OCI-LY1 (cell line): ENCODE measurements at regions not wholly inside any gene's neighbourhood (a gene's known extent, or its start where the extent isn't known, plus 50 kb on each side); places are given as distances from the start of the nearest gene placed in this dataset.

Source experiments
- H2AFZ ChIP-seq: fragments of 200-600 bp; sonication (generic), shearing (Covaris generic); 2 replicates; pipeline ENCODE4 v1.6.0; 2014; ENCODE audit warnings: antibody characterized with exemption, mild to moderate bottlenecking, low read length
- H3F3A ChIP-seq: fragments of 200-600 bp; sonication (generic), shearing (Covaris generic); 2 replicates; pipeline ENCODE4 v1.6.0; 2014; ENCODE audit warnings: mild to moderate bottlenecking, antibody characterized with exemption, low read length, moderate library complexity; ENCODE audit not compliant: insufficient read depth
- H3K27ac ChIP-seq: fragments of 200-600 bp; sonication (generic); 2 replicates; pipeline ENCODE4 v1.5.1; 2014; ENCODE audit warnings: low read length, mixed run types, mild to moderate bottlenecking, low read depth; ENCODE audit not compliant: poor library complexity, severe bottlenecking
- H3K27me3 ChIP-seq: fragments of 200-600 bp; sonication (generic); 2 replicates; pipeline ENCODE4 v1.6.0; 2014; ENCODE audit warnings: antibody characterized with exemption, mild to moderate bottlenecking, low read length, moderate library complexity; ENCODE audit not compliant: insufficient read depth
- H3K36me3 ChIP-seq: fragments of 200-600 bp; sonication (generic); 2 replicates; pipeline ENCODE4 v1.6.1; 2014; ENCODE audit warnings: mild to moderate bottlenecking, antibody characterized with exemption, low read length, moderate library complexity, mixed read lengths; ENCODE audit not compliant: insufficient read depth
- H3K4me1 ChIP-seq: fragments of 200-600 bp; sonication (generic); 2 replicates; pipeline ENCODE4 v1.5.1; 2014; ENCODE audit warnings: mild to moderate bottlenecking, low read length, moderate library complexity; ENCODE audit not compliant: insufficient read depth, severe bottlenecking
- H3K4me2 ChIP-seq: fragments of 200-600 bp; sonication (generic), shearing (Covaris generic); 2 replicates; pipeline ENCODE4 v1.6.1; 2014; ENCODE audit warnings: low read length
- H3K4me3 ChIP-seq: fragments of 200-600 bp; sonication (generic); 2 replicates; pipeline ENCODE4 v1.5.1; 2014; ENCODE audit warnings: low read length, low read depth, mild to moderate bottlenecking, mixed read lengths; ENCODE audit not compliant: poor library complexity, severe bottlenecking
- H3K79me2 ChIP-seq: fragments of 200-600 bp; shearing (Covaris generic); 2 replicates; pipeline ENCODE4 v1.6.1; 2016; ENCODE audit warnings: mixed run types, low read length, mixed read lengths; ENCODE audit not compliant: insufficient read depth
- H3K9ac ChIP-seq: fragments of 200-600 bp; sonication (generic), shearing (Covaris generic); 2 replicates; pipeline ENCODE4 v1.6.1; 2014; ENCODE audit warnings: mild to moderate bottlenecking, low read length, mixed read lengths
- H3K9me2 ChIP-seq: fragments of 200-600 bp; sonication (generic), shearing (Covaris generic); 2 replicates; pipeline ENCODE4 v1.6.1; 2014; ENCODE audit warnings: low read depth, mild to moderate bottlenecking, low read length, mixed read lengths
- H3K9me3 ChIP-seq: fragments of 200-600 bp; shearing (Covaris generic); 2 replicates; pipeline ENCODE4 v1.6.1; 2014; ENCODE audit warnings: low read length, mixed read lengths
- H4K20me1 ChIP-seq: fragments of 200-600 bp; sonication (generic), shearing (Covaris generic); 2 replicates; pipeline ENCODE4 v1.6.0; 2016; ENCODE audit warnings: mild to moderate bottlenecking, low read length; ENCODE audit not compliant: insufficient read depth
- EZH2 ChIP-seq: fragments of 200-600 bp; sonication (generic), shearing (Covaris generic); IDR thresholded peaks from 2 replicates; pipeline ENCODE4 v1.8.0; 2017; ENCODE audit warnings: borderline replicate concordance, mixed run types, mild to moderate bottlenecking, antibody characterized with exemption, low read length, moderate library complexity, mixed read lengths
- TF ChIP-seq, protein P1 (sequence below): fragments of 200-600 bp; sonication (generic), shearing (Covaris generic); IDR thresholded peaks from 2 replicates; pipeline ENCODE4 v1.5.1; 2017; ENCODE audit warnings: mild to moderate bottlenecking, antibody characterized with exemption, low read length, moderate library complexity, mixed read lengths

DNA sequence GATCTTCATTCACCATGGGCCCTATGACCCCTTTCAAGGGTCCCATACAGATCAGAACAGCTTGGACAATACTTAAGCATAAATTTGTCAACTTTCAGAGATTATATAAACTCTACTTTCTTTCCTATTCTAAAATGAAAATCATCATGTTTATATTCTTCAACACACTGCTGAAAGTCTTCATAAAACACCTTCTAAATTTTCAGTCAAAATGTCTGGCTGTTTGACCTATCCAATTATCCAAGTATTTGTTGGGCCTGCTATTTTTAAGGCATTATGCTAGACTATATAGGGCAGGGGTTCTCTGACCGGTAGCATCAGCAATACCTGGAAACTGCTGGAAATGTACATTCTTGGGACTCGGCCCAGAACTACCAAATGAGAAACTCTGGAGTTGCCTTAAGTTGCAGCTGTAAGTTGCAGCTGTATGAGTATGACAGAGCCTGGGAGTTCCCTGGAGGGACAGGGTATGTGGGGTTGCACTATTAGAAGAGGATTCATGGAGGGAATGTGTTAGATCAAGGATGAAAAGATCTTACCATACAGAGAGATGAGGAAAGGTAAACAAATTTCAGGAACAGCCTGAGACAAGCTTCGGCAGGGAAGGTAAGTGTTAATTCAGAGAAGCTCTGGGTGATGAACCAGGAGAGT, 293.0 kb downstream of the ADGB start:
- Histone ChIP-seq H3K4me1 (no peaks in the 10 kb centered on the region), H3K79me2 (no peaks in the 10 kb centered on the region), H3K9me2 (no peaks in the 10 kb centered on the region), H2AFZ (no peak overlapping the region), H3K9me3 (no peaks in the 10 kb centered on the region), H3K27ac (no peak overlapping the region), H3K4me3 (no peak overlapping the region), H4K20me1 (no peaks in the 10 kb centered on the region), H3K4me2 (no peak overlapping the region), H3K9ac (no peak overlapping the region), H3K36me3 (no peaks in the 10 kb centered on the region), H3F3A (no peaks in the 10 kb centered on the region), H3K27me3 (no peaks in the 10 kb centered on the region)
- TF ChIP-seq, protein P1, sequence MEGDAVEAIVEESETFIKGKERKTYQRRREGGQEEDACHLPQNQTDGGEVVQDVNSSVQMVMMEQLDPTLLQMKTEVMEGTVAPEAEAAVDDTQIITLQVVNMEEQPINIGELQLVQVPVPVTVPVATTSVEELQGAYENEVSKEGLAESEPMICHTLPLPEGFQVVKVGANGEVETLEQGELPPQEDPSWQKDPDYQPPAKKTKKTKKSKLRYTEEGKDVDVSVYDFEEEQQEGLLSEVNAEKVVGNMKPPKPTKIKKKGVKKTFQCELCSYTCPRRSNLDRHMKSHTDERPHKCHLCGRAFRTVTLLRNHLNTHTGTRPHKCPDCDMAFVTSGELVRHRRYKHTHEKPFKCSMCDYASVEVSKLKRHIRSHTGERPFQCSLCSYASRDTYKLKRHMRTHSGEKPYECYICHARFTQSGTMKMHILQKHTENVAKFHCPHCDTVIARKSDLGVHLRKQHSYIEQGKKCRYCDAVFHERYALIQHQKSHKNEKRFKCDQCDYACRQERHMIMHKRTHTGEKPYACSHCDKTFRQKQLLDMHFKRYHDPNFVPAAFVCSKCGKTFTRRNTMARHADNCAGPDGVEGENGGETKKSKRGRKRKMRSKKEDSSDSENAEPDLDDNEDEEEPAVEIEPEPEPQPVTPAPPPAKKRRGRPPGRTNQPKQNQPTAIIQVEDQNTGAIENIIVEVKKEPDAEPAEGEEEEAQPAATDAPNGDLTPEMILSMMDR, result no peak
- no peak for TF ChIP-seq EZH2

DNA sequence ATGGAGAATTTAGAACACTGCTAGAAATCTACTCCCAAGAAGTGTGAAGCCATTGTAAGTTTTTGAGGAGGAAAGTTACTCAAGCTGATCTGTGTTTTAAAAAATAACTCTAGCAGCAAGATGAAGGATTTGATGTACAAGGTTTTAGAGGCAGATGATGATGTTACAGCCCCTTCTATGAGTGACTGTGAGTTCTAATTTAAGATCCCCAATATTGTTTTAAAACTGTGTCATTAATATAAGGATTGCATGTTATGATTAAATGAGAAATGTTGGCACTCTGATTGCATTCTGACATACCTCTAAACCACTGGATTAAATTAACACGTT, 293.5 kb downstream of the ADGB start:
- Histone ChIP-seq H4K20me1 (no peaks in the 10 kb centered on the region), H3K9me3 (no peaks in the 10 kb centered on the region), H3K4me3 (no peak overlapping the region), H3K27ac (no peak overlapping the region), H2AFZ (no peak overlapping the region), H3K9me2 (no peaks in the 10 kb centered on the region), H3K27me3 (no peaks in the 10 kb centered on the region), H3K79me2 (no peaks in the 10 kb centered on the region), H3K4me2 (no peak overlapping the region), H3K4me1 (no peaks in the 10 kb centered on the region), H3F3A (no peaks in the 10 kb centered on the region), H3K36me3 (no peaks in the 10 kb centered on the region), H3K9ac (no peak overlapping the region)
- TF ChIP-seq EZH2, result no peak
- TF ChIP-seq, protein P1, result no peak

DNA sequence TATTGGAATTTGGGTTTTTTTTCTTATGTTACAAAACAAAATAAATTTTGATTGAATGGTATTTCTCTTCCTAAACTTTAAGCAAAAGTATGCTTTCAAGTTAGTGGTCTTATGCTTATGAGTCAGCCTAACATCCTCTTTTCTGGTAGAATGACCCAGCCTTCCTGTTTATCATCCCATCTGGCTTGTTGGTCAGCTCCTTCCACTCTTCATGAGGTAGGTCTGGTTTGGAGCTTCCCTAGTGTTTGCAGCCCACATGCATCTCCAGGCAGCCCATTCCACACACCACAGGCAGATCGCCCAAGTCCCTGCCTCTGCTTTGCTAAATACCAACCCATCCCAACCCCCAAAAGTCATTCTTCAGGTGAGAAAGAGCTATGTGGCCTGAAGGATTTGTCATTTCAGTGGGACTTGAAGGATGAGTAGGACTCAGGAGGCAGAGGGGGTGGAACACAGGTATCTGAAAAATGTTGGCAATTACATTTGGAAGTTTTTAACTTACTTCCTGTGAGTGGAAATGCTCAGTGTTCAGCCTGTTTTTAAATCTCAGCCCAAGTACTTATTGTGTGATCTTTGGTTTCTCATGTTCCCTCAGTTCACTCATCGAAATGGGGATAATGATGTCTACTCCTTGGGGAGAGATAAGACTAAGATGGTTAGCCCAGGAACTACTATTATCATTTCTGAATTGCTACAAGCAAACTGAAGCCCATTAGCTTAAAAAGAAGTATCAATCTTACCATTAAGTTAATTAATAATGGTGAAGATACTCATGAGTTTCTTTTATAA, 294.0 kb downstream of the ADGB start:
- Histone ChIP-seq H3K79me2 (no peaks in the 10 kb centered on the region), H3K9me2 (no peaks in the 10 kb centered on the region), H3F3A (no peaks in the 10 kb centered on the region), H3K4me2 (no peak overlapping the region), H3K27ac (no peak overlapping the region), H3K27me3 (no peaks in the 10 kb centered on the region), H2AFZ (no peak overlapping the region), H3K9me3 (no peaks in the 10 kb centered on the region), H3K4me3 (no peak overlapping the region), H3K36me3 (no peaks in the 10 kb centered on the region), H3K9ac (no peak overlapping the region), H4K20me1 (no peaks in the 10 kb centered on the region), H3K4me1 (no peaks in the 10 kb centered on the region)
- TF ChIP-seq, protein P1, result no peak
- no peak for TF ChIP-seq EZH2
